ENCODE measurements at regions not wholly inside any gene's neighbourhood (a gene's known extent, or its start where the extent isn't known, plus 50 kb on each side); places are given as distances from the start of the nearest gene placed in this dataset.

DNA sequence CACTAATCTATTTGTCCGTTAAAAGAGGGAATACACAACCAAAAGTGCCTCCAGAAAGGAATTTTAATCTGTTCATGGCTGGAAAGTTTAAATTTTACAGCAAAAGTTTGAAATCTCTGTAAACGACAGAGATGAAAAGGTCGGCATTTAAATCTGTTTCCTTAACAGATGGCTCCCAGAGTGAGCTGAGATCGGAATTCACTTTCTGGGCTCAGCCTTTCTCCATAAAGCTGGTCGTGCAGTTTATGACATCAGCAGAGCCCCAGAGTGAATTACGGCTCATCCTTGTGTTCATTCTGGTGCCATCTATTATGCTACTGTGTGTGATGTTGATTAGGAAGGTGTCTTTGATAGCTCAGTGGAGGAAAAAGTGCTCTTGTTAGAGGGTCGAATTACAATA, 117.6 kb upstream of the ZFP64 start:
- Mint-ChIP-seq H3K27ac (ENCODE audit: unreplicated experiment) (no peak overlapping the region), H3K27me3 (ENCODE audit: low read depth) (peaks cover 12% of the 10 kb centered on the region), H3K36me3 (ENCODE audit: low read depth) (no peaks in the 10 kb centered on the region), H3K4me1 (ENCODE audit: low read depth) (peaks cover 6% of the 10 kb centered on the region), H3K4me3 (ENCODE audit: unreplicated experiment) (no peak overlapping the region), H3K9me3 (ENCODE audit: low read depth) (no peaks in the 10 kb centered on the region)
- TF ChIP-seq, protein P1, sequence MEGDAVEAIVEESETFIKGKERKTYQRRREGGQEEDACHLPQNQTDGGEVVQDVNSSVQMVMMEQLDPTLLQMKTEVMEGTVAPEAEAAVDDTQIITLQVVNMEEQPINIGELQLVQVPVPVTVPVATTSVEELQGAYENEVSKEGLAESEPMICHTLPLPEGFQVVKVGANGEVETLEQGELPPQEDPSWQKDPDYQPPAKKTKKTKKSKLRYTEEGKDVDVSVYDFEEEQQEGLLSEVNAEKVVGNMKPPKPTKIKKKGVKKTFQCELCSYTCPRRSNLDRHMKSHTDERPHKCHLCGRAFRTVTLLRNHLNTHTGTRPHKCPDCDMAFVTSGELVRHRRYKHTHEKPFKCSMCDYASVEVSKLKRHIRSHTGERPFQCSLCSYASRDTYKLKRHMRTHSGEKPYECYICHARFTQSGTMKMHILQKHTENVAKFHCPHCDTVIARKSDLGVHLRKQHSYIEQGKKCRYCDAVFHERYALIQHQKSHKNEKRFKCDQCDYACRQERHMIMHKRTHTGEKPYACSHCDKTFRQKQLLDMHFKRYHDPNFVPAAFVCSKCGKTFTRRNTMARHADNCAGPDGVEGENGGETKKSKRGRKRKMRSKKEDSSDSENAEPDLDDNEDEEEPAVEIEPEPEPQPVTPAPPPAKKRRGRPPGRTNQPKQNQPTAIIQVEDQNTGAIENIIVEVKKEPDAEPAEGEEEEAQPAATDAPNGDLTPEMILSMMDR (IDR thresholded peaks at IDR 0.05), result no peak
- DNase-seq (ENCODE audit: low spot score), result no peak

DNA sequence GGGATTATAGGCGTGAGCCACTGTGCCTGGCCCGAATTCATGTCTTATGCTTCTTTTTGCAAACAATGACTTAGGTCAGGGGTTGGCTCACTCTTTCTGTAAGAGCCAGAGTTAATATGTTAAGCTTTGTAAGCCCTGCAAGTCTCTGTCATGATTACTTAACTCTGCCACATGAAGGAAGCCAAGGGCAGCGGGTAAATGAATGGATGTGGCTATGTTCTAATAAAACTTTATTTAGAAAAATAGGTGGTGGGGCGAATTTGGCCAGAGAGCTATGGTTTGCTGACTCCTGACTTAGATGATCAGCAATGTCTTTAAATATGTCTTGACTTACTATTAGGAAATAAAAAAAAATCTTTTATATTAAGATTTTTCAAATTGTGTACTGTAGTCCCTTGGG, 114.9 kb upstream of the ZFP64 start:
- Mint-ChIP-seq H3K9me3 (ENCODE audit: low read depth) (no peaks in the 10 kb centered on the region), H3K27ac (ENCODE audit: unreplicated experiment) (no peak overlapping the region), H3K36me3 (ENCODE audit: low read depth) (no peaks in the 10 kb centered on the region), H3K27me3 (ENCODE audit: low read depth) (peaks cover 14% of the 10 kb centered on the region), H3K4me3 (ENCODE audit: unreplicated experiment) (no peak overlapping the region), H3K4me1 (ENCODE audit: low read depth) (no peaks in the 10 kb centered on the region)
- TF ChIP-seq, protein P1 (IDR thresholded peaks at IDR 0.05), result no peak
- no peak for DNase-seq (ENCODE audit: low spot score)

DNA sequence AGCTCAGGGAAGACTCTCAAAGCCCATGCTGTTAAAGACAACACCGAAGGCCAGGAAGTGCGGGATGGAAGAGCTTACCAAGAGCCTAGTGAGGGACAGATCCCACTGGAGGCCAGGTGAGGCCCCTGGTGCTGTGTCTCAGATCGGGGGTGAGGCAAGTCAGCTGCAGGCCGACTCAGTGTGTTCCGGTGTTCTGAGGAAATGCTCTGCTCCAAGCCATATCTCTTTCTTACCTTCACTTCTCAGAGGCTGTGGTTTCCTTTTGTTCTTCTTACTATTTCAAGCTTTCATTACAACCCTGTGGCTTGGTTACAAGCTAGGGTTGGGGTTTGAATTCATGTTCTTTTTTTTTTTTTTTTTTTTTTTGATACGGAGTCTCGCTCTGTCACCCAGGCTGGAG, 114.3 kb upstream of the ZFP64 start:
- no peak overlapping the region for H3K27ac Mint-ChIP-seq (ENCODE audit: unreplicated experiment)
- no peak overlapping the region for H3K4me3 Mint-ChIP-seq (ENCODE audit: unreplicated experiment)
- no peak for DNase-seq (ENCODE audit: low spot score)
- no peaks in the 10 kb centered on the region for H3K4me1 Mint-ChIP-seq (ENCODE audit: low read depth)
- no peaks in the 10 kb centered on the region for H3K9me3 Mint-ChIP-seq (ENCODE audit: low read depth)
- TF ChIP-seq, protein P1 (IDR thresholded peaks at IDR 0.05), result no peak
- H3K27me3 Mint-ChIP-seq (ENCODE audit: low read depth), result peaks cover 12% of the 10 kb centered on the region
- H3K36me3 Mint-ChIP-seq (ENCODE audit: low read depth), result no peaks in the 10 kb centered on the region

DNA sequence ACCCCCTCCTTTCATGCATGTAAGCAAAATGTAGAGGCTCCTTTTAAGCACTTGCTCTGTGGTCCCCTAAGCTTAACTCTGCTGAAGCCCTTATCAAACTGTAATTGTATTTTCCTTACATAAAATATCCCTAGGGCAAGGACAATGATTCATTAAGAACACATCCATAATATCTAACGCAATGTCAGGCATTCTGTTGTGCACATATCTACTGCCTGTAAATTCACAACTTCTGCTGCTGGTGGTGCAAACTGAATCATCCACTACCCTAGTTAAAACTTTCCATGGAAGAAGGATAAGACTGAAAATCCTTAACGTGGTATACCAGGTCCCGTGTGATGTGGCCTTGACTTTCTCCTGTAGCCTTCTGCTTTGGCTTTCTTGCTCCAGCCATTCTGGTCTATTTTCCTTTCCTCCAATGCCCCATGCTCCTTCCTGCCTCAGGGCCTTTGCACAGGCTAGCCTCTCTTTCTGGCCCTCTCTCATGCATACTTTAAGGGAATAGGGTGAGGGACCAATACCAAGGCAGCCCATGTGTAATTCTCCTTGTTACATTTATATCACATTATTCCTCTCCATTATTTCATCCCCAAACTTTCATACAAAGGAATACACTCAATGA, 113.6 kb upstream of the ZFP64 start:
- Mint-ChIP-seq H3K4me3 (ENCODE audit: unreplicated experiment) (no peak overlapping the region), H3K9me3 (ENCODE audit: low read depth) (no peaks in the 10 kb centered on the region), H3K27me3 (ENCODE audit: low read depth) (peaks cover 12% of the 10 kb centered on the region), H3K27ac (ENCODE audit: unreplicated experiment) (no peak overlapping the region), H3K36me3 (ENCODE audit: low read depth) (no peaks in the 10 kb centered on the region), H3K4me1 (ENCODE audit: low read depth) (no peaks in the 10 kb centered on the region)
- DNase-seq (ENCODE audit: low spot score), result no peak
- TF ChIP-seq, protein P1 (IDR thresholded peaks at IDR 0.05), result no peak

DNA sequence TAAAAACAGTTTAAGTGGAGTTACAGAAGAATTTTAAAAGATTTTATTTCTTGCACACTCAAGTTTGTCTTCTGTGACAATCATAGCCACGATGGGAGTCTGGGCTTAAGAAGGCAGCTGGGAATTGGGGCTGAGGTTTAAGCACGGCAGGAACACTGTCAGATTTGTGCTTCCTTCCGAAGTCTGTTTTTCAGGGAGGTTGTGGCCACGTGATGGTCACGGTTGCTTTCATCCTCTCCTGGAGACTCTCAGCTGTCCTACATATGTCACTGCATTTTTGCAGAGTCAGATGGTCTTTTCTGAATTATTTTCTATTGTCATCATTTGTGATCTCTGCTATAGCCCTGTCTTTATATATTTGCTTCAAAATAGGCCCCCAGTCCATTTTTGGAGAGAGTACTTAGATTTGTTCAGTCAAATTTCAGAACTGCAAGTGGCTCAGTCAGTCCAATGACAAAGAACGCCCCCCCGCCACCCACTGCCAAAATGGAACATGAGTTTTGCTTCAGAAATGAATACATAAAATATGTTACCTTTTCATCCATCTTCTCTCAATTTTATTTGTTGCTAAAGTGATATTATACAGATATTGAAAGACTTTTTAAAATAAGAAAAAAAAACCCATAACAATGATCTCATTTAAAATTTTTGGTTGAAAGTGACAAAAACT, 111.8 kb upstream of the ZFP64 start:
- H3K4me1 Mint-ChIP-seq (ENCODE audit: low read depth), result no peaks in the 10 kb centered on the region
- peaks cover 12% of the 10 kb centered on the region for H3K27me3 Mint-ChIP-seq (ENCODE audit: low read depth)
- TF ChIP-seq, protein P1 (IDR thresholded peaks at IDR 0.05), result no peak
- no peak overlapping the region for H3K27ac Mint-ChIP-seq (ENCODE audit: unreplicated experiment)
- H3K4me3 Mint-ChIP-seq (ENCODE audit: unreplicated experiment), result no peak overlapping the region
- no peak for DNase-seq (ENCODE audit: low spot score)
- H3K36me3 Mint-ChIP-seq (ENCODE audit: low read depth), result no peaks in the 10 kb centered on the region
- no peaks in the 10 kb centered on the region for H3K9me3 Mint-ChIP-seq (ENCODE audit: low read depth)
